KG1 (cell line): ENCODE measurements at regions not wholly inside any gene's neighbourhood (a gene's known extent, or its start where the extent isn't known, plus 50 kb on each side); places are given as distances from the start of the nearest gene placed in this dataset.

ENCODE experiments used
- DNase-seq: peaks from one replicate; lab custom pipeline; 2025; lab: John Stamatoyannopoulos, UW

DNA sequence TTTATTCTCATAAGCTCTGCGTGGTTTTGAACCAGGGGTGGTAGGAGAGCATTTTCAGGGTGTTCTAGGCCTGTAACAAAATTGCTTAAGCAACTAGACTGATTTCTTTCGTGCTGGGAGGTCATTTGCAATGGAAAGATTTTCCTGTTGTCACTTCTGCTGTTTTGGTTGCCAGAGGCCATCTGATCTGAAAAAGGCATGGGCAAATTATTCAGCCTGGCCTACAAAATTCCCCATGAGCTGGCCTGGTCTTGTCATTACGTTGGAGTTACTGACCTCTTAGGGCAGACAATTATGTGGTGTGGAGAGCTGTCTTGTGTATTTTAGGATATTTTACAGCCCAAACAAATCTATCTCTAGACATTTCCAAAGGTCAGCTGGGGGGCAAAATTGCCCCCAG, 444.4 kb upstream of the DAB1 start:
- DNase-seq = no peak

DNA sequence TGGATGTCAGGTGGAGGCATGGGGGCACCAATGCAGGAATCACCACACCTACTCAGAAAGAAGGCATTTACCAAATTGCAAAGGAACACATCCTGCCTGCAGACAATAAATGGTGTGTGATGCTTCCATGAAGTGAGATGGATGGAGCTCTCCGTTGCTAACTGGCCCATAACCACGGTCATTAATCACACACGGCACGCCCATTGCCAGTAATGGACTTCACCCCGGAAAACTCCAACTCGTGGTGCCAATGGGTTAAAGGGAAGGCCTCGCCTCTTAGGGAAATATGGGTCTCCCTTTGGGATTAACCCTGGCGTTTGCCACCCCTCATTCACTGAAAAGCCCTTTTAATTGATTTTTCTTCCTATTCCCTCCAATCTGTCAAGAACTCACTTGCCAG, 443.1 kb upstream of the DAB1 start:
- DNase-seq = no peak

DNA sequence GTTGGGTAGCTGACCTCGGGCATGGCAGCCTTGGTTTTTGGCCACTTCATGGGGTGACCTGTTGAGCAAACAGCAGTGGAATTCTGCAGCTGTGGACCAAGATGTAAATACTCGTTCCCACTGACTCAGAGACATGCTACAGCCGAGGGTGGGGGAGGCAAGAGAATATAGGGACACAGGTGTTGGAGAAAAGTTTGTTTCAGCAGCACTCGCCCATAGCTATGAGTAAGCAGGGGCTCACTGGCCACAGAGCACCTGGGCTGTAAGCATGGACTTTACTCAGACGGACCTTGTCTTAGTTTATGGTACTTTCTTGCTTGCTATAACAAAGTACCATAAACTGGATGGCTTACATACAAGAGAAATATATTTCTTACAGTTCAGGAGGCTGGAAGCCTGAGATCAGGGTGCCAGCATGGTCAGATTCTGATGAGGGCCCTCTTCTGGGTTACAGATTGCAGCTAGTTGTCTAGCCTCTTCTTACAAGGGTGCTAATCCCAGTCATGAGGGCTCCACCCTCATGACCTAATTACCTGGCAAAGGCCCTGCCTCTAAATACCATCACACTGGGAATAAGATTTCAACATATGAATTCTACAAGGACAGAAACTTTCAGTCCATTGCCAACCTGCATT, 437.2 kb upstream of the DAB1 start:
- no peak for DNase-seq

GRCh38 chr1:57860325-57860724, 436.5 kb upstream of the DAB1 start:
- DNase-seq = no peak

GRCh38 chr1:57858740-57859139, 434.9 kb upstream of the DAB1 start:
- DNase-seq = no peak

DNA sequence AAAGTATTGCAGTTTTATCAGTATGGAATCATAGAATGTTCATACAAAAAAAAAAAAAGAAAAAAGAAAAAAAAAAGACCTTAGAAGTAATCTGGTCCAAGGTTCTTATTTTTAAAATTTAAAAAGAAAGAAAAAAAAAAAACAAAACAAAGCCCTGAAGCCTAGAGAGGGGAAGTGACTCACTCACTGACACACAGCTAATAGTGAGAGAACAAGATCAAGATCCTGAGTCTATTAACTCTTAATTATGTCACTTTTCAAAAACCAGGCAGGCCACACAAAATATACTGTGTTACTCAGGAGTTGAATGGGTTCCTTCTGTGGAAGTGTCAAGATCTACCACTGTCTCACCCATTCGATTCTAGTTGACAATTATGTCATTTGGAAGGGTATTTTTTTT, 433.9 kb upstream of the DAB1 start:
- no peak for DNase-seq

- no peak for DNase-seq
These were observed 430.6 kb upstream of the DAB1 start for GRCh38 chr1:57854436-57854835.

DNA sequence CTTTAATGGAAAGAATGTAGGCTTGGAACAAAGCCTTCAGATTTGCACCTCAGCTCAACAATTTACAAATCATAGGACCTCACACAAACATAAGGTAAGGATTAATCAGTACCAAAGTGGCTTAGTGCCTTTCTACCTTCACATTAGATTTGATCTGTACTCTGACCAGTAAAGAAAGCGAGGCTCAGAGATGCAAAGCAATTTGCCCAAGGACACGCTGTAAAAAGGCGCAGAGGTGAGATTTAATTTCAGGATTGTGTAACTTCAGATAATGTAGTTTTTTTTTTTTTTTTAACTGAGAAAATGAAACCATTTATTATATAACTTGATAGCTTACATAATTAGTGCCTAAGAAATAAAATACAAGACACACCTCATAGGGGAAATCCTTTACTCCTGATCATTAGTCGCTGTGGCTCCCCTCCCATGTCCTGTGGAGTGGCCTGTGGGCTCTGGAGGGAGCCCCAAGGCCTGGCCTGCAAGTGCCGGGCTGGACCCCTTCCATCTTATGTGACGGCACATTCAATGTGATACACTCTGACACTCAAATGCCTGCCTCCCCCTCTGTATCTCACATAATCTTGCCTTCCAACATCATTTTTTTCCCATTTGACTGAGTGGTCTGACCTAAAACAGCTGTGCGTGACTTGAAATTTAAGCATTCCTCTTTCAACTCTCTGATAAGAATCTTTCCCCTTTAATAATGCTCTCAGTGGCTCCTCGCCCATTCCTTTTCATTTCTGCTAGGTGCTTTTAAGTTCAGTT, 426.5 kb upstream of the DAB1 start:
- no peak for DNase-seq

GRCh38 chr1:57848406-57848805, 424.5 kb upstream of the DAB1 start:
- DNase-seq = no peak

DNA sequence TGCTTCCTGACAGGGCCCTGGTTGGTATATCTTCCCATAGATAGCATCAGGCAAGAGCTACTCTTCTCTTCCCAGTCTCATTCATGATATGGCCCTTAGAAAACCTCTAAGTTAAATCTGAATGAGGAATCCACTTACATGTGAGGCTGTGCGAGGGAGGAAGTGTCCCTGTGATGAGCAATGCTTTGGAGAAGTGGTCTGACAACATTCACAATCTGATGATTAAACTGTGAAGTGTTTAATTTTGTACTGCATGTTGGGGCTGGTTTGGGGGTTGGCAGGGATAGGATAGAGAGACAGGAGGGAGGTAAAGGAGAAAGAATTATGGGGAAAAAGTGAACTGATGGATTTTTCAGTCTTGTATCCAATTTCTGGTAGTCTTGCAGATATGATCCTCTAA, 421.2 kb upstream of the DAB1 start:
- DNase-seq = no peak

GRCh38 chr1:57844382-57844980, 420.6 kb upstream of the DAB1 start:
- DNase-seq = no peak

DNA sequence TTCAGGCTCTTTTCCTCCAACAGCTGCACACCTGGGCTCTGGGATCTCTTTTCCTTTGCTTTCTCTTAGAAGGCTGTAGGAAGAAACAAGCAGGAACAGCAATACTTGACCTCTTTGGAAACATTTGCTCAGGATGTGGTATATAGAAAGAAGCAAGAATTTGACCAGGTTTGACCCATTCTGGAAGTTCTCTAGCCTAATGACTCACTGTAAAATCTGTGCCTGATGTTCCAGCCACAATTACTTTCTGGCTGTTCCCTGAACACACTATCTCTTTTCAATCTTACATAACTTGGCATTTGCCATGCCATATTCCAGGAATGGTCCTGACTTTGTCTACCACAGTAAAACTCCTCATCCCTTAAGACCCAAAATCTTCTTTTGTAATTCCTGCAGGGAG, 419.9 kb upstream of the DAB1 start:
- DNase-seq = no peak

DNA sequence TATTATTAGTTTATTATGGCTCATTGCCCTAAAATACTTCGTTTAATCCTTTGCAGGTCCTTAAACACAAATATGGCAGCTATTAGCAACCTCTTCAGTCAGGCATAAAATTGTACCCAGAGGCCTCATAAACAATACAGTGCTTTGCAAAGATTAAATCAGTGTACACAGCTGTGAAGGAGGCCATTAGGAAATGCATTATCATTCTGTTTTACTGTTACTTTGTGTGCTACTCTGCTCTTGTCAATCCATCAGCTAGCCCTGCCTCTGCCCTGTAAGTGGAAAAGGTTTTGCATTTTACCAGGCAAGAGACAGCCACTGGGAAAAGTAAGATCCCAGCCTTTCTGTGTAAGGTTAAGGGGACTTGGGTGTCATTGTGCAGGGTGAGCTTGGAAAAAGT, 415.7 kb upstream of the DAB1 start:
- DNase-seq = no peak

DNA sequence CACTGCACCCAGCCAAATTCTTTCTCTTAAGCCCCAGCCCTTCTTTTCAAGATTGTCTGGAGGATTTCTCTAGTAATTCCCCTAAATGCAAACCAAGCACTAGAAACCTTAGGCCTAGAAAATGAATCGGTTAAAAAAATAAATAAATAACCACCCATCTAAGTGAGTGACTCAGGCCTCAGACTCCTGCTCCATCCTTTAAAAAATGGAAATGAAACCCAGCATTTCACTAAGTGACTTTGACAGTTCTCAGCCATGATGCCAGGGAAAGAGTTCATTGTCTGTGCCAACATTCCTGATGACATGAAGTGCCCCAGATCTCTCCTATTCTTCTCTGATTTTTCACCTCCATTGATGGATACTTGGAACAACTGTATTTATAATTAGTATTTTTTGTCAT, 415.2 kb upstream of the DAB1 start:
- DNase-seq = no peak

- DNase-seq = no peak
These were observed 411.8 kb upstream of the DAB1 start for GRCh38 chr1:57835620-57836019.

- no peak for DNase-seq
These were observed 409.4 kb upstream of the DAB1 start for GRCh38 chr1:57833296-57833695.

DNA sequence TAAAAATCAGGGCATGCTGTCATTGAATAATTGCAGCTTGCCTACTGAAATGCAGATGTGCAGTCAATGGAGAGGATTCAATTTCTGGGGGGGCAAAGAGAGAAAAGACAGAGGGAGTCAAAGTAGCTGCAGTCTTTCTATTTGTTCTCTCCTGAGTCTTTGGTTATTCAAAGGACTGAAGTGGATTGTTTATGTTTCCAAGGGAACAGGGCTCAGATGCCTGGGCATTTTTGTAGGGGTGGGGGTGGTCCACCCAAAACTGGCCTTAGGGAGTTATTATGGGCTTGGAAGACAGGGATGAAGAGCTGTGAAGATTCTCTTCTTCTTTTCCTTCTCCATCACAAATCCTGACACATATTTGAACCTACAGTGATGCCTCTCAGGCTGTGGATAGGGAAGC, 408.8 kb upstream of the DAB1 start:
- DNase-seq = no peak

DNA sequence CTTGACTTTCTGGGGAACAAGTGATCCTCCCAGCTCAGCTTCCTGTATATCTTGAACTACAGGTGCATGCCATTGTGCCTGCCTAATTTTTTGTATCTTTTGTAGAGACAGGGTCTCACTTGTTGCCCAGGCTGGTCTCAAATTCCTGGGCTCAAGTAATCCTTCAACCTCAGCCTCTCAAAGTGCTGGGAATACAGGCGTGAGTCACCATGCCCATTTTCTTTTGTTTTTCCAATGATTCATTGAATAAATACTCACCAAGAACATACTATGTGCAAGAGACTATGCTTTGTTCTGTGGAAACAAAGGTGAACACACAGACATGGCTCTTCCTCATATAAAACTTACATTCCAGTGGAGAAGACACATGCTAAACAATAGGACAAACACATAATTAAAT, 407.8 kb upstream of the DAB1 start:
- no peak for DNase-seq

DNA sequence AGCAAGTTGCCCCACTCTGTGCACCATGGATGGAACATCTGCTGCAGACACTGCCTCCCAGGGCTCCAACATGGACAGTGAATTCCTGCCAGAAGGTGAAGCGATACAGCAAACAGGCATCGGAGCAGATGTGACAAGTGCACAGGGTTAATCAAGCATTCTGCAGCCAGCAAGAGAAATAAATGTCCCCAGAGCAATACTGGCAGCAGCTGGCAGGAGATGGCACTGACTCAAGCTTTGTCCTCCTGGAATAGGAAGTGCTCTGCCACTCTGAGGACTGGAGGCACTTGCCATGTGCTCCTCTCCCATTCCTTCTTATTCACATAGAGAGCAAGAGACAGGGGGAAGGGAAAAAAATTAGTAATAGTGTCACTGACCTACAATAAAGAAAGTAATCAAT, 402.7 kb upstream of the DAB1 start:
- DNase-seq = no peak

- no peak for DNase-seq
These were observed 400.7 kb upstream of the DAB1 start for GRCh38 chr1:57824535-57824934.

- no peak for DNase-seq
These were observed 396.7 kb upstream of the DAB1 start for GRCh38 chr1:57820356-57821095.

DNA sequence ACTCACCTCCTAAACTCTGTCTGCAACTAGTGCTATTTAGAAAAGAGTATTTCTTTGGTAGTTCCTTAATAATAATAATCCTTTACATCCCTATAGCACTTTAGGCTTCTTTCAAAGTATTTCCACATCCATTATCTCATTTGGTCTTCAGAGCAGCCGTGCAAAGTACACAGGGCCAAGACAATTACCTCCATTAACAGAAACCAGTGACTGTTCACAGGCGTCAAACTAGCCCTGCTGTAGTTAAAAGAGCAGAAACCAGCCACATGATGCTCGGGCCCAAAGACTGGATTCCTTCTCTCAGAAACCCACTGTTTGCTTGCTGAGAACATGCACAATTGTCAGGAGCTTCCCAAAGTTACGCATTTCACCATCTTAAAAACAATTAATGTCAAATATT, 396.0 kb upstream of the DAB1 start:
- DNase-seq = no peak

- DNase-seq = no peak
These were observed 379.7 kb upstream of the DAB1 start for GRCh38 chr1:57803586-57803985.
